Rectal smooth muscle tissue (tissue), 1 donor: ENCODE measurements at regions not wholly inside any gene's neighbourhood (a gene's known extent, or its start where the extent isn't known, plus 50 kb on each side); places are given as distances from the start of the nearest gene placed in this dataset.

Experiments
- H3K27ac ChIP-seq: one replicate; pipeline ENCODE4 v1.7.0; 2013; ENCODE audit warnings: low read depth, low read length, inconsistent platforms
- H3K27me3 ChIP-seq: one replicate; pipeline ENCODE4 v1.7.0; 2013; ENCODE audit warnings: low read length; ENCODE audit not compliant: control insufficient read depth, insufficient read depth
- H3K36me3 ChIP-seq: one replicate; pipeline ENCODE4 v1.7.0; 2013; ENCODE audit warnings: low read length; ENCODE audit not compliant: control insufficient read depth, insufficient read depth
- H3K4me1 ChIP-seq: one replicate; pipeline ENCODE4 v1.7.0; 2013; ENCODE audit warnings: low read length; ENCODE audit not compliant: control insufficient read depth, insufficient read depth
- H3K4me3 ChIP-seq: one replicate; pipeline ENCODE4 v1.7.0; 2013; ENCODE audit warnings: low read length
- H3K9ac ChIP-seq: one replicate; pipeline ENCODE4 v1.7.0; 2013; ENCODE audit warnings: low read length

GRCh38 chr3:67866571-67866970, 212.2 kb upstream of the SUCLG2 start:
- H3K4me3 ChIP-seq: no peak overlapping the region
- H3K27ac ChIP-seq: no peak overlapping the region
- no peaks in the 10 kb centered on the region for H3K36me3 ChIP-seq
- H3K9ac ChIP-seq: no peak overlapping the region
- H3K4me1 ChIP-seq: no peaks in the 10 kb centered on the region
- no peaks in the 10 kb centered on the region for H3K27me3 ChIP-seq

GRCh38 chr3:67864587-67865183, 210.3 kb upstream of the SUCLG2 start:
- no peak overlapping the region for H3K4me3 ChIP-seq
- no peak overlapping the region for H3K27ac ChIP-seq
- no peaks in the 10 kb centered on the region for H3K36me3 ChIP-seq
- H3K27me3 ChIP-seq: no peaks in the 10 kb centered on the region
- no peaks in the 10 kb centered on the region for H3K4me1 ChIP-seq
- H3K9ac ChIP-seq: no peak overlapping the region

GRCh38 chr3:67863869-67864268, 209.5 kb upstream of the SUCLG2 start:
- Histone ChIP-seq H3K27ac (no peak overlapping the region), H3K9ac (no peak overlapping the region), H3K27me3 (no peaks in the 10 kb centered on the region), H3K36me3 (no peaks in the 10 kb centered on the region), H3K4me3 (no peak overlapping the region), H3K4me1 (no peaks in the 10 kb centered on the region)

GRCh38 chr3:67860429-67860828, 206.0 kb upstream of the SUCLG2 start:
- Histone ChIP-seq H3K4me1 (no peaks in the 10 kb centered on the region), H3K36me3 (no peaks in the 10 kb centered on the region), H3K27me3 (no peaks in the 10 kb centered on the region), H3K4me3 (no peak overlapping the region), H3K27ac (no peak overlapping the region), H3K9ac (no peak overlapping the region)

- Histone ChIP-seq H3K36me3 (no peaks in the 10 kb centered on the region), H3K4me1 (no peaks in the 10 kb centered on the region), H3K4me3 (no peak overlapping the region), H3K27ac (no peak overlapping the region), H3K9ac (no peak overlapping the region), H3K27me3 (no peaks in the 10 kb centered on the region)
These were observed 204.1 kb upstream of the SUCLG2 start for GRCh38 chr3:67858492-67858891.

- Histone ChIP-seq H3K27ac (no peak overlapping the region), H3K27me3 (no peaks in the 10 kb centered on the region), H3K9ac (no peak overlapping the region), H3K4me3 (no peak overlapping the region), H3K4me1 (no peaks in the 10 kb centered on the region), H3K36me3 (no peaks in the 10 kb centered on the region)
These were observed 202.3 kb upstream of the SUCLG2 start for GRCh38 chr3:67856718-67857117.

- no peak overlapping the region for H3K27ac ChIP-seq
- H3K4me3 ChIP-seq: no peak overlapping the region
- H3K36me3 ChIP-seq: no peaks in the 10 kb centered on the region
- H3K4me1 ChIP-seq: no peaks in the 10 kb centered on the region
- no peak overlapping the region for H3K9ac ChIP-seq
- H3K27me3 ChIP-seq: no peaks in the 10 kb centered on the region
These were observed 200.3 kb upstream of the SUCLG2 start for GRCh38 chr3:67854663-67855062.

GRCh38 chr3:67853520-67853919, 199.1 kb upstream of the SUCLG2 start:
- Histone ChIP-seq H3K36me3 (no peaks in the 10 kb centered on the region), H3K9ac (no peak overlapping the region), H3K27me3 (no peaks in the 10 kb centered on the region), H3K4me3 (no peak overlapping the region), H3K27ac (no peak overlapping the region), H3K4me1 (no peaks in the 10 kb centered on the region)

GRCh38 chr3:67848299-67848698, 193.9 kb upstream of the SUCLG2 start:
- no peak overlapping the region for H3K4me3 ChIP-seq
- H3K9ac ChIP-seq: no peak overlapping the region
- no peaks in the 10 kb centered on the region for H3K27me3 ChIP-seq
- H3K27ac ChIP-seq: no peak overlapping the region
- no peaks in the 10 kb centered on the region for H3K36me3 ChIP-seq
- H3K4me1 ChIP-seq: no peaks in the 10 kb centered on the region

- Histone ChIP-seq H3K4me1 (no peaks in the 10 kb centered on the region), H3K27me3 (no peaks in the 10 kb centered on the region), H3K9ac (no peak overlapping the region), H3K27ac (no peak overlapping the region), H3K4me3 (no peak overlapping the region), H3K36me3 (no peaks in the 10 kb centered on the region)
These were observed 191.8 kb upstream of the SUCLG2 start for GRCh38 chr3:67846166-67846565.

- Histone ChIP-seq H3K4me1 (no peaks in the 10 kb centered on the region), H3K27ac (no peak overlapping the region), H3K4me3 (no peak overlapping the region), H3K27me3 (no peaks in the 10 kb centered on the region), H3K36me3 (no peaks in the 10 kb centered on the region), H3K9ac (no peak overlapping the region)
These were observed 178.4 kb upstream of the SUCLG2 start for GRCh38 chr3:67832817-67833216.

- Histone ChIP-seq H3K4me1 (no peaks in the 10 kb centered on the region), H3K9ac (no peak overlapping the region), H3K4me3 (no peak overlapping the region), H3K36me3 (no peaks in the 10 kb centered on the region), H3K27ac (no peak overlapping the region), H3K27me3 (no peaks in the 10 kb centered on the region)
These were observed 176.8 kb upstream of the SUCLG2 start for GRCh38 chr3:67831262-67831661.

- Histone ChIP-seq H3K4me1 (no peaks in the 10 kb centered on the region), H3K27me3 (no peaks in the 10 kb centered on the region)
These were observed 174.1 kb upstream of the SUCLG2 start for GRCh38 chr3:67828486-67829010.

More at GRCh38 chr3:67828486-67829010, 174.1 kb upstream of the SUCLG2 start:
- Histone ChIP-seq H3K36me3 (no peaks in the 10 kb centered on the region), H3K4me3 (no peak overlapping the region), H3K27ac (no peak overlapping the region), H3K9ac (no peak overlapping the region)
